Tongue (tissue), 1 donor: ENCODE measurements at regions not wholly inside any gene's neighbourhood (a gene's known extent, or its start where the extent isn't known, plus 50 kb on each side); places are given as distances from the start of the nearest gene placed in this dataset.
A peak's percentile ranks its signal among the peaks of the same experiment; 100 is the strongest.
"Not testable (repeated sequence)": the region's sequence is repeated elsewhere in the genome, so short reads cannot be mapped to it uniquely, and the experiment has no call there.

ENCODE experiments used
- DNase-seq: peaks from one replicate; pipeline ENCODE4 v3.0.0-alpha.2; 2015

- no peak for DNase-seq
Measured at GRCh38 chr7:46131916-46132795, 211.1 kb upstream of the IGFBP3 start.

DNA sequence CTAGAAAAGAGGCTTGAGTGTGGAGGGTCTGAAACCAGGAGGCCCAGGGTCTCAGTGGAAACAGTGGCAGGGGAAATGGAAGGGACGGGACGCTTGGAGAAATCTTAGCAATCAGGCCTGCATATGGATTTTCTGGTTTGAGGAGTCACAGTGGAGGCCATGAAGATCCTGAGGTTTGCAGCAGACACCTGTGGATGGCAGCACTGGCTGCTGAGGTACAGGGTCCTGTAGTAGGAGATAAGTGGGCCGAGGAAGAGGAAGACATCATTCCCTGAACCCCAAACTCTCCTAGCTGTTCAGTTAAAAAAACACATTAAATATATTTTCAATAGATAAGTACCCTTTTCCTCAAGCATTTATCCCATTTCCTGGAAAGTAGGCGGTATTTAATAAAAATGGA lies 208.8 kb upstream of the IGFBP3 start:
- DNase-seq: no peak

DNA sequence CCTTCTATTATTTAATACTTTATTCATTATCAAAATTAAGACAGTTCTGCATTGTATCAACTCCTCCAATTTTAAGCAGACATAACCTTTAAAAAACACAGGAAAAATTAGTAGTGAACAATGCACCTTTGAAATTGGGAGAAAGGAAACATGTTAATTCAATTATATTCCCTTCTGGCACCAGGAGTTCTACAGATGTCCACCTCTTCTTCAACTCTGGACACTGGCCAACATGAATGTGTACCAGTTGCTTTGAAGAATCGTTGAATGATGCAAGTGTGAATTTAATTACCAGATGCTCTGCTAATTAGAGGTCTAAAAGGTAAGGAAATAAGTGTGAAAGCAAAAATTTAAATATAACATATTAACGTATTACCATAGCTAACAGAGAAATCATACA lies 206.7 kb upstream of the IGFBP3 start:
- no peak for DNase-seq

DNA sequence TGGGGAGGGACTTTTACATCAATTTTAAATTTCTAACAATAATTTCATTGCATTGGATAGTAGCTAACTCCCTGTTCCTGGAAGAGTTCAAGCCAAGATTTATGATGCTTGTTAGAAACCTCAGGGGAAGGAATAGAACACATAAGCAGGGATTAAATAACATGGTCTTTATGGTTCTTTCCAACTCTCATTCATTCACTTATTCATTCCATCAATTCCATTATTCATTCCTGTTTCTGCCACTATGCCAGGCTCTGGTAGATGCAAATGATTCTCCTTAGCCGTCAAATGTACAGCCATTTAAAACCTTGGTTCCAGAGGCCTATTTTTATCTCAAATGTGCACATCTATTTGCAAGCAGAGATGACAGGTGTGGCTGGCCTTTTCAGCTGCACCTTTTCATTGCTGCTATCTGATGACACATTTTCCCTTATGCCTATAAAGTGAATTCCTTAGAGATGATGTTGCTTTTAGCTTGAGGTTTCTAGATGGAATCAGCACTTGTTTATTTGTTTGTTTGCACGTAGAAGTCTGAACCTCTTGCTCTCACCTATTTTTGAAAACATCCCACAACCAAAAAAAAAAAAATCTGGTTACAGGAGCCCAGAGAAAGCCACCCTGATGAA lies 205.7 kb upstream of the IGFBP3 start:
- DNase-seq: no peak

DNA sequence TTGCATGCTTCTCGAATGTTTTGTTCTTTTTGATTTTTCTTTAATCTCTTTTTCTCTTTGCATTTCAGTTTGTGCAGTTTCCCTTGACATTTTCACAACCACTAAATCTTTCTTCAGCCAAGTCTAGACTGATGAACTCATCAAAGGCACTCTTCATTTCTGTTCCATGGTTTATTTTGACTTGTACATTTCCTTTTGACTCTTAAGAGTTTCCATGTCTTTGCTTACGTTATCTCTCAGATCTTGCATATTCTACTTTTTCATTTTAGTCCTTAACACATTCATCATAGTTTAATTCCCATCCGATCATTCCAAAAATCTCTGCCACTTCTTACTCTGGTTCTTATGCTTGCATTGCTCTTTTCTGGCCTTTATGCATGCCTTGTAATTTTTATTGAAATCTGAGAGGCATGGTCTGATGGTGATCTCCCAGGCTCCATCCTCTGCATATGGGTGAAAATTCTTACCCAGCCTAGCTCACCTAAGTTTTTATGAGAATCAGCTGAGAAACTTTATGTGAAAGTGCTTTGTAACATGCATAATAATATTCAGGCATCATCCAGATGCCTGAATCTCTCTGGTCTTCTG lies 202.8 kb upstream of the IGFBP3 start:
- no peak for DNase-seq

DNA sequence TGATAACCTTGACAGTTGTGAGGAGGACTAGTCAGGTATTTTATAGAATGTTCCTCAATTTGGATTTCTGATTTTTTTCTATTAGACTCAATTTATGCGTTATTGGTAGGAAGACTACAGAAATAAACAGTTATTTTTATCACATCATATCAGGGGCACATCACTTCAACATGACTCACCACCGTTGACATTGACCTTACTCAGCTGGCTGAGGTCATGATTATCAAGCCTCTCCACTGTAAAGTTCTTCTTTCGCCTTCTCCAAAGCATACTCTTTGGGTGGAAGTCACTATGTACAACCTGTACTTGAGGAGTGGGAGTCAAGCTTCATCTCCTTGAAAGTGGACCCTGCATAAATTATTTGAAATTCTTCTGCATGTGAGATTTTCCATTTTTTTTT lies 194.3 kb upstream of the IGFBP3 start:
- no peak for DNase-seq

DNA sequence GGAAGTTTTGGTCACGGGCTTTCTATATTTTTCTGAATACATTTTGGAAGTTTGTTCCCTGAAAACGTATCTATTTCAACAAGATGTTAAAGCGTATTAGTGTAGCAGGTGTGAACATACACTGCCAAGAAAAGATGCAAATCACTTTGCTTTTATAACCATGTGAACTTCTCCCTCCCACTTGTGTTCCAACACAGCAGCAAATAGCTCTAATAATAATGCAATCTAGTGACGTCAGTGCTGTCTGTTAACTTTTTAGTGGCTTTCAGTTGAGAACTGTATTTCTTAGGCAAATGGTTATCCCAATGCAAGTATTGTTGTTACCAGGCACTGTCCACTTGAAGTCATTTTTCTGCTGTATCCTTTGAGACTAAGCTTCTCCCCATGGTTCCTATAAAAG lies 188.4 kb upstream of the IGFBP3 start:
- DNase-seq: peak; percentile 37

DNA sequence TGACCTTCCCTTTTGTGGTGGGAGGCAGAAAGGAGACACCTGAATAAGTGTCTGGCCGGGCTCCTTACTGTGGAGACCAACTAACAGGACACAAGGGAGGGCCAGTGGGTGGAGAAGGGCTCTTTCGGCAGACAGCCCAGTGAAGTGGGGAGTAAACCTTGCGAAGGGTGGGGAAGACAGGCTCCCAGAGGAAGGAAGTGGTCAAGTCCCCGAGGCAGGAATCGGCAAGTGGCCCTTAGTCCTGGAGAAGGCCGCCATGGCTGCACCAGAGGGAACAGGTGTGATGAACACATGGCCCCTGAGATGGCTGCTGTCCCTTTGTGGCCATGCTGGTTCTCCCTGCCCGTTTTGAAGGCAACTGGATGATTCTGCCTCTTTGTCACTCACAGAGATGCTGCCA lies 187.2 kb upstream of the IGFBP3 start:
- no peak for DNase-seq

DNA sequence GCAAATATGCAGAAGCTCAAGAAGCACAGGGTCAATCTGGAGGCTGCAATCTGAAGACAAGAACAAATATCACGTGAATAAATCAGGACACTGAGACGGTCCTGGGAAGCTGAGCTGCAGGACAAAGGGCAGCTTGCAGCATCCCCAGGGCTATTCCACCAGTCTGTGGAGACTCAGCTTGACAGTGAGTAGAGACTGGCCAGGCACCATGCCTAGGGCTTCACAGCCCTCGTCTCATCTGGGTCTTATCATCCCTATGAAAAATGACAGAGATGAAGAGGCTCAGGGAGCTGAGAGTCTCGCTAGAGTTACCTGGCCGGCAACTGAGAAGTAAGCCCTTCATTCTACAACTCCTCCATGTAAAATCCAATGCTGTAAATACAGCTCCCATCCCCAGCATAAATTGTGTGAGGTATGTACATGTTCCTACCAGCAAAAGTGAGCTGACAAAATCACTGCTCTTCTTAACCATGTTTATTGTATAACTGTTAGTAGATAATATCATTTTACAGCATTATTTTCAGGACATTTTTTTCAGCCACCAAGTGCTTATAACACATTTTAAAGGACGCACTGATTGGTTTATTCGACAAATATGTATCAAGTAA lies 186.6 kb upstream of the IGFBP3 start:
- no peak for DNase-seq

DNA sequence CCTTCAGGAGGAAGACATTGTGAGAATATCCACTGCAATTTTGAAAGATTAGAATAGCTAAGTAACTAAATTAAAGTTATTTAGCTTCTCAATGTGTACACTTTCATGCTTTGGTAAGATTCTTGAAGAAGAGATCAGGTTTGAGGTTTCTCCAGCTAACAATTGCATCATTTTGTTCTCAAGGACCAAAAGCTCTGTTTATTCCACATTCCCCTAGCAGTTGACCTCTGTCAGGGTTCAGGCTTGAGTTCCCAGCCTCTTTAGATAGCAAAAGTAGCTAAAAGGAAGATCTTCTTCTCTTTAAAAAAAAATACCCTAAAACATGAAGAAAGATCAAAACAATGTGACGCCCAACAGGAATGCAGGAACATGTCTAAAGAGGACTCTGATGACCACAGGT lies 179.4 kb upstream of the IGFBP3 start:
- no peak for DNase-seq

DNA sequence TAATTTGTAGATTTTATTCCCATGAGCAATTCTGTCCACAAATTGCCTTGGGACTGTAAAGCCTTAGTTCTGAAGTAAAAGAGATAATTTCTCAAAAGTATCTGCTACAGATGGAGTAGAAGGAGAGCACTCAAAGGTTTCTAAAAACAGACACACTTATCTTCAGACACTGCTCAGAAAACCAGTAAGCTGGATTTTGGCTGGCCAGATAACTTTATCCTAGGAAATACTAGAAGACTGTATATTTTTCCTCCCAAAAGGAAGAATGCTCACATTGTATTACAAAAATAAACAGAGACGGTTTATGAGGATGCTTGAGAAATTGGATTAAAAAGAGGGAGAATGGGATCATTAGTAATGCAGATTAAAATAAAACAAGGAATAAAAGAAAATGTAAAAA lies 178.0 kb upstream of the IGFBP3 start:
- DNase-seq: no peak

DNA sequence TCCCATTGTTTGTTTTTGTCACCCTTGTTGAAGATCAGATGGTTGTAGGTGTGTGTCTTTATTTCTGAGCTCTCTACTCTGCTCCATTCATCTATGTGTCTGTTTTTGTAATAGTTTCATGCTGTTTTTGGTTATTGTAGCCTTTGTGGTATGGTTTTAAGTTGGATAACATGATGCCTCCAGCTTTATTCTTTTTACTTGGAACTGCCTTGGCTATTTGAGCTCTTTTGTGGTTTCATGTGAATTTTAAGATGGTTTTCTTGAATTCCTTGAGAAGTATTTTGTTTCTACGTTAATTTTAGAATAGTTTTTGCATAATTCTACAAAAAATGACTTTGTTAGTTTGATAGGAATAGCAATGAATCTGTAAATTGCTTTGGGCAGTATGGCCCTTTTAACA lies 170.0 kb upstream of the IGFBP3 start:
- no peak for DNase-seq

DNA sequence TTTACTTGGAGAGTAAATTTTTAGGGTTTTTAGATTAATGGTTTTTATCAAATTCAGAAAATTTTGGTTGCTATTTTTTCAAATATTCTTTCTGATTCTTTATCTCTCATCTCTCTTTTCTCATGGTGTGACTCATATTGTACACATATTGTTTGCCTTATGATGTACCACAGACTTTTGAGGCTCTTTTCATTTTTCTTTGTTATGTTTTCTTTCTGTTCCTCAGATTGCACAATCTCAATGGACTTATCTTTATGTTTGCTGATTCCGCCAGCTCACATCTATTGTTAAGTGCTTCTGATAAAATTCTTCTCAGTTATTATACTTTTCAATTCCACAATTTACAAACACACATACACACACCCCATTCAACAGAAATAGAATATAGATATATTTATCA lies 168.2 kb upstream of the IGFBP3 start:
- no peak for DNase-seq

DNA sequence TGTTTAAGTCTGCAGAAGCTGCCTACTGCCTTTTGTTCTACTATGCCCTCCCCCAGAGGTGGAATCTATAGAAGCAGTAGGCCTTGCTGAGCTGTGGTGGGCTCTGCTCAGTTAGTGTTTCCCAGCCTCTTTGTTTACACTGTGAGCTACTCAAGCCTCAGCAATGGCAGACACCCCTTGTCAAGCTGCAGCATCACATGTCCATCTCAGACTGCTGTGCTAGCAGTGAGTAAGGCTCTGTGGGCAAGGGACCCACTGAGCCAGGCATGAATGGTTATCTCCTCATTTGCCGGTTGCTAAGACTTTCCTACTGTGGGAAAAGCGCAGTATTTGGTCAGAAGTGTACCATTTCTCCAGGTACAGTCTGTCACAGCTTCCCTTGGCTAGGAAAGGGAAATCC lies 167.4 kb upstream of the IGFBP3 start:
- DNase-seq: not testable (repeated sequence)

- no peak for DNase-seq
Measured at GRCh38 chr7:46080595-46081159, 159.6 kb upstream of the IGFBP3 start.

- no peak for DNase-seq
Measured at GRCh38 chr7:46079421-46079820, 158.3 kb upstream of the IGFBP3 start.

- no peak for DNase-seq
Measured at GRCh38 chr7:46076527-46076926, 155.5 kb upstream of the IGFBP3 start.

GRCh38 chr7:46072722-46073121 lies 151.7 kb upstream of the IGFBP3 start:
- DNase-seq: no peak

- no peak for DNase-seq
Measured at GRCh38 chr7:46071601-46072000, 150.5 kb upstream of the IGFBP3 start.

GRCh38 chr7:46071076-46071475 lies 150.0 kb upstream of the IGFBP3 start:
- no peak for DNase-seq

- DNase-seq: no peak
Measured at GRCh38 chr7:46068159-46068558, 147.1 kb upstream of the IGFBP3 start.

- DNase-seq: no peak
Measured at GRCh38 chr7:46059308-46060020, 138.4 kb upstream of the IGFBP3 start.
